ENCODE measurements at regions not wholly inside any gene's neighbourhood (a gene's known extent, or its start where the extent isn't known, plus 50 kb on each side); places are given as distances from the start of the nearest gene placed in this dataset.
"Not testable (repeated sequence)": the region's sequence is repeated elsewhere in the genome, so short reads cannot be mapped to it uniquely, and the experiment has no call there.

- DNase-seq, result no peak
Measured at GRCh38 chr20:58033026-58033536, 195.4 kb downstream of the ANKRD60 start.

- DNase-seq, result no peak
Measured at GRCh38 chr20:58032599-58032998, 195.9 kb downstream of the ANKRD60 start.

DNA sequence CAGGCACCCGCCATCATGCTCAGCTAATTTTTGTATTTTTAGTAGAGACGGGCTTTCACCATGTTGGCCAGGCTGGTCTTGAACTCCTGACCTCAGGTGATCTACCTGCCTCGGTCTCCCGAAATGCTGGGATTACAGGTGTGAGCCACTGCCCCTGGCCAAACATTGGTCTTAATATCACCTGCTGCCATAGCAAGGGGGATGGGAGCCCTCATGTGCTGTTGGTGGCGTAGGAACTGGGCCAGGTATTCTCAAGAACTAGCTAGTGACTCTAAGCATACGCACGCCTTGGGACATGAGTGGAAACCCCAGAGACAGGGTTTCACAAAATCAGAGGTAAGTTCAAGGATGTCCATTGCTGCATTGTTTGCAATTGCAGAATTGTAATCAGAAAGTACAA lies 197.1 kb downstream of the ANKRD60 start:
- DNase-seq, result not testable (repeated sequence)

DNA sequence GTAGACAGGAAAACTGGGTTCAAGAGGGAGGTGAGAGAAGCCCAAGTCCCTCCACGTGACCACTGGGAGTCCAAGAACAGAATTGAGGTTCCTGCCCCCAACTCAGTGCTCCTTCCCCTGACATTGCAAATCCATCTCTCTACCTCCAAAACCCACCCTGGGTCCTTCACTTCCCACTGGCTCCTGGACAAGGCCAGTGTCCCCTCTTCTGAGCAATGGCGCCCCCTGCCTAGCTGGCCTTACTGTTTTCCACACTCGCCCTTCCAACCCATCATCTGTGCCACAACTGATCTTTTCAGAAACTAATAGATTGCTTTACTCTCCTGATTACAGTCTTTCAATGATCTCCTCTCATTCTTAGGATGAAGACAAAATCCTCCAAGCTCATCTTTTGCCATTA lies 200.3 kb downstream of the ANKRD60 start:
- no peak for DNase-seq

- no peak for DNase-seq
Measured at GRCh38 chr20:58026361-58026760, 202.1 kb downstream of the ANKRD60 start.

DNA sequence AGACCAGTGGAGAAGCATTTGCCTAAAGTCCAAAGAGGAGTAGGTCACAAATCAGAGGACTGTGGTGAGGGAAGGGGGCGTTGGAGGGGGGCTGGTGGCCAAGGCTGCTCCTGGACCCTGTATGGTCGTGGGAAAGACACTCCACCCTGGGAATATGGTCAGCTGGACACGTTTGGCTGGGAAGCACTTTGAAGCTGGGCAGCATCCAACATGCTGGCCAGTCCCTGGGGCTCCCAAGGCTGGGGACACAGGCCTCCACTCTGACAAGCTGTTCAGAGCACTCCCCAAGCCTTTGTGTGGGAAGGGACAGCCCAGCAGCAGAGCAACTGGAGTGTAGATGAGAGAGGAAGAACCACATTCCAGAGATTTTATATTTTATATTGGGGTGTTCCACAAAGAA lies 203.2 kb downstream of the ANKRD60 start:
- DNase-seq, result no peak

DNA sequence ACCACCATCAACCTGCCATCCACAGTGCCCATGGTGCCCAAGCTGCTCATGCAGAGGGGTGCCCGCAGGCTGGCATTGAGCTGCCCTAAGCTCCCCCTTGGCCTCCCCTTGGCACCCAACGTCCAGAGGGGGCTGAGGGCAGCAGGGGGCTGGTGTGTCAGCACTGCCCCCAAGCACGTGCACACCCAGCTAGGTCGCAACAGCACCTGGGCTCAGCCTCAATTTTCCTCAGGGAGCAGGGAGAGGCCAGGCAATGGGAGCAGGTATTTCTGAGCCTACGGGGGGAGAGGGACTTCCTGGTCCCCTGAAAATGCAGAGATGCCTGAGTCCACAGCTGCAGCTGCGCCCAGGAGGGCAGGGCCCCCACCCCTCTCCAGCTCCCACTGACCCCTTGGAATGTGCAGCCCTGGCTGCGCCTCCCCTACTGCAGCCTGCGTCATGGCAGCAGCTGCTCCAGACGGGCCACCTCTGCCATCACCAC lies 204.2 kb downstream of the ANKRD60 start:
- DNase-seq, result no peak

DNA sequence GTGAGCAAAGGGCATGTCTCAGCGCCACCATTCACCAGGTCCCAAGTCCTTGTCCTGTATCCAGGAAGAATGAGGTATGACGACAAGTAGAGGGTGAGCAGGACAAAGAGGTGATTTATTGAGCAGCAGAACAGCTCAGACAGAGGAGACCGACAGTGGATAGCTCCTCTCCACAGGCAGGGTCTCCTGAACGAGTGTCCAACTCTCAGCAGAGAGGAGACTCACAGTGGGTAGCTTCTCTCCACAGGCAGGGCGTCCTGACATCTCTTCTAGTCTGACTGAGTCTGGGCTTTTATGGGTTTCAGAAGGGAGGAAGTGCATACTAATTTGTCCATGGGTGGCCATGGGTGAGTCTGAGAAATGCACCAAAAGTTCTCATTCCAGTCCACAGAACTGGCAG lies 204.7 kb downstream of the ANKRD60 start:
- no peak for DNase-seq

DNA sequence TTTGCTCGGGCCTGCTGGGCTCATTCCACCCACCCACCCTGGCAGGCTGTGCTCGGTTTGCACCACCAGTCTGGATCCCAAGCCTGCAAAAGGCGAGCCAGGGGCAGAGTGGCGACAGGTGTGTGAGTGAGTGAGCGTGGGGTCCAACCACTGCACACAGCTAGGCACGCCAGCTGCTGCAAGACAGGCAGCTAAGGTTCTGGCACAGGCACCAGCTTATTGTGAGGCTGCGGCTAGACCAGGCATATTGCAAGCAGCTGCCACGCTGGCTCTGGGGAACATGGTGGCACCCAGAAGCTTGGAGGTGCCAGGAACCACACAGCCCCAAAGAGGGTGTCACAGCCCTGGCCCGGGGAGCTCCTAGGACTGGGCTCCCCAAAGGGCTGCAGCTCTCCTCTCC lies 205.1 kb downstream of the ANKRD60 start:
- no peak for DNase-seq

GRCh38 chr20:58022711-58023110 lies 205.7 kb downstream of the ANKRD60 start:
- no peak for DNase-seq

DNA sequence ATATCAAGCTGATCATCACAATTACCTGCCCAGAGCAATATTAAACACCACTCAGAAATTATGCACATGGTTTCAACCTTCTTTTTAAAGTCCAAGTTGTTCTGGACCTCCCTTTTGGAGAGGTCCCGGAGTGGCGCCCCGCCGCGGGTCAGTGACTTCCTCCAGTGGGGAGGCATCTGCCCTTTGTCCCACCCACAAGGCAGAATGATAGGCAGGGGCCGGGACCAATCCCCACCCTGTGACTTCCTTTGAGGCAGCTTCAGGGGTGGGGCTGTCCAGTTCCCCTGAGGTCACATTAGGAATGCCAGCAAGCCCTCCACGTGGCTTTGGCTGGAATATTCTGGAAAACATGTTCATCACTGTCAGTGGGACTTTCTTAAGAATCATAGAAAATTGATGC lies 207.0 kb downstream of the ANKRD60 start:
- no peak for DNase-seq

GRCh38 chr20:58020656-58021454 lies 207.6 kb downstream of the ANKRD60 start:
- DNase-seq, result no peak

DNA sequence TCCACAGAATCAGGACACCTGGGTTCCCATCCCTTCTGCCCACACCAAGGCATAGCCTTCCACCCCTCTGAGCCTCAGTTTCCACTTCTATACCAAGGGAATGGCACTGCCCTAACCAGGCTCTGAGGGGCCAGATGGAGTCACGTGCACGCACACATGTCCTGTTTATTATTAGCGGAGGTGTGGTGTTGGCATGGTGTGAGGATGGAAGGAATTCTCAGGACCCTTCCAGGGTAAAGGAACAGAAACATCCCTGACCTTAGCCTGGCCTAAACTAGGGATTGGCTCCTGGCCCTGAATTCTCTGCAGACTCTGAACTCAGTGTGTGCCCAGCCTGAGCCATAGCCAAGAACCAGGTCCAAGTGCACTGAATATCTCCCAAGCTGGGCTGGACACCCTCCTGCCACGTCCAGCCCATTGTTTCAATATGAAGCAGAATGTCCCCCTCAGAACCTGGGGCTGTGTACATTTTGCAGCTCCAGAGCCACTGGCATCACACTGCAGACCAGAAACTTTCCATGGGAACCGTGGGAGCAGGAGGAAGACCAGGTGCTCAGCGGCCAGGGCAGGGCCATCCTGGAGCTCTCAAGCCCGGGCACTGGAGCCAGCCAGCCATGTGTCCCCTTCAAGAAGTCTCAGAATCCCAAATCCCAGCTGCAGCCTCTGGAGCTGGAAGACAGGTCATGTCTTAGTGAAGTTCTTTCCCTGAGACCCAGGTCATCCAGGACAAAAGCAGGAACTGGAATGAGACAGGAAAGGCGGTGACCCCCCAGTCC lies 208.4 kb downstream of the ANKRD60 start:
- no peak for DNase-seq

DNA sequence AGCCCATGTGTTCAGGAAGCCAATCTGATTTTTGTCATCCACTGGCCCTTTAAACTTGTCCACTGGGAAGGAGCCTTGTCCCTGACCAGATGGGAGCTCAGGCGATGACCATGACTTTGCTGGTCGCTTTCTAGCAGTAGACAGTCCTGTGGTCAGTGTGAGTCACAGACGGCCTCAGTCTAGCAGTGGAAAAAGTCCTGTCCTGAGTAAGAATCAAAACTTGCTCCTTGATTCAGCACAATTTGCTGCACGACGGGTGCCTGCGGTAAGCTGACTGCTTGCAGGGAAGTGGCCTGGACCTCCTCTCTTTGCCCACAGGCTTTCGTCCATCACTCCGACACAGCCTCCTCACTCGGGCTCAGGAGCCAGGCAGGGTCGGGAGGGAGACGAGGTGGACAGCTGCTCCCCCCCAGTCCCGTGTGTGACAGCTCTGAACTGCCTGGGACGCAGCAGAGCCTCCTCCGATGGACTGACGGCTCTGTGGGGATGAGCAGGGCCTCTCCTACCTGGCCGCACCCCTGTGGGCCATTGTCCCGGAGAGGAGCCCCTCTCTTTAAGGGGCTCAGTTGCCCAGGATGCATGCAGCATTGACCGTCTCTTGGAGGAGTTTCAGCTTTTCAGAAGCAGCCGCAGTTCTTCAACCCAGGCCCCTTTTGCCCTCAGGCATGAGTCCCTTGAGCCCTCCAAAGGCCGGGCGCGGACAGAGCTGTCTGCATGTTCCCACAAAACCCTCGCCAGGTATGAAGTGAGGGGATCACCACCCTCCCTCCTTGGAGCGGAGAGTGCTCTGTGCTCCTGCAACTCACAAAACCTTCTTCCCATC lies 209.2 kb downstream of the ANKRD60 start:
- no peak for DNase-seq

GRCh38 chr20:58018590-58018989 lies 209.9 kb downstream of the ANKRD60 start:
- no peak for DNase-seq

- no peak for DNase-seq
Measured at GRCh38 chr20:58017970-58018530, 210.4 kb downstream of the ANKRD60 start.

DNA sequence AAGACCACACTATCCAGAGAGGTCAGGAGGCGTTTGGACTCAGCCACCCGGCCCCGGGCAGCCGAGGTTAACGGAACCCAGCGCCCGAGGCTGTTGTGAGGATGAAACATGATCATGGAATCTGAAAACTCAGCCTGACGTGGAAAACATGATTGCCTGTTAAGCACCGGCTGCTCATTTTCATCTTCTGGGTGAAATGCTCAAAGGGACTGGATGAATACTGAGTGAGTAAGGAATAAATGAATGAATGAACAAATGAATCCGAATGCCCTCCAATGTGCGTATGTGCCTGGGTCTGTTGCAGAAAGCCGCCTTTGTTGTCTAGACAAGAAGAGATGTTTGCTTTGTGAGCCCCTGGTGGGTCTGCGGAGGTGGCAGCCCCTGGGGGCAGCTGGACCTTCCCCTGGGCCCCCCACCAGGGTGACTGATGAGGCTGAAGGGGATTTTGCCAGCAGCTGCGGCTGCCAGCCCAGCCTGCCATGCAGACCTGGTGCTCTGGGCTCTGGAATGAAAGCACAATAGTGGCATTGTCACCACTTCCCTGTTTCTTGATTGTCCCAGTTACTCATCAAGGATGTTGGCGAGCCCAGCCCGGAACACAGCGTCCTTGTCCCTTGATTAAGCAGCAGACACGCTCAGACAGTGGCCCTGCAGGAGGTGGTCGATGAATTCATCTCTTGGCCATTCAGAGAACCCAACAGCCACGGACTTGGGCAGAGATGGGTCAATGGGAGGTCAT lies 211.1 kb downstream of the ANKRD60 start:
- DNase-seq, result no peak

GRCh38 chr20:58016779-58017178 lies 211.7 kb downstream of the ANKRD60 start:
- no peak for DNase-seq

DNA sequence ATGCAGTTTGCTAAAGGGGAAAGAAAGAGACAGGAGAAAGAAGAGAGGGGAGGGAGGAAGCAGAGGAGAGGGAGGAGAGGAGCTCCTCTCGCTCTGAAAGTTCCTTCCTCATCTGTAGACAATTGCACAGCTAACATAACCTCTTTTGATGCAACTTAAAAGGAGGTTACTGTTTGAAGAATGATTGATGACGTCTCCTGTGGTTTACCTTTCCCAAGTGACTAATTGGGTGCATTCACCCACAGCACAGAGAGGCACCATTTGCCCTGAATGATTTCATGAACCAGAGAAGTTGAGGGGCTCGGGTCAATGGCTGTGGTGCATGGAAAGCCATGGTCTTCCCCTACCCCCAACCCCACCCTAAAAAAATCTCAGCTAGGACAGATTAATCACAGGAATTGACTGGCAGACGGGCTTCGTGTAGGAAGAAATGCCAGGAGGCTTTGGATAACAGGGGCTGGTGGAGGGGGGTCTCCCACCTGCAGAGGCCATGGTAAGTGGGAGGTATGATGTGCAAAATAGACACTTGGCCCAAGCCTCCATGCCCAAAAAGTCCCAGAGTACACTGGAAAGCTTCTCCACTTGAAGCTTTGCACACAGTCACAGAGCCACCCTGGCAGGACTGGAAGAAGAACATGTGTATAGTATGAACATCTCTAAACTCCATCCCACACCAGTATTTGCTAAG lies 213.7 kb downstream of the ANKRD60 start:
- no peak for DNase-seq

GRCh38 chr20:58012731-58013510 lies 215.5 kb downstream of the ANKRD60 start:
- DNase-seq, result no peak
